Small intestine (tissue), 7 donors: ENCODE measurements at regions not wholly inside any gene's neighbourhood (a gene's known extent, or its start where the extent isn't known, plus 50 kb on each side); places are given as distances from the start of the nearest gene placed in this dataset.
A peak's percentile ranks its signal among the peaks of the same experiment; 100 is the strongest.

Source experiments
- DNase-seq, 2 donors: peaks; one replicate each; pipeline versions ENCODE4 v3.0.0 to v3.0.0-alpha.2; 2013
- FAIRE-seq: peaks from 2 replicates; lab custom pipeline; 2012; peaks lifted over from hg19 to GRCh38; lab: Jason Lieb, UNC
- H3K27ac ChIP-seq, 3 donors: one replicate each; pipeline ENCODE4 v1.5.1; 2013; ENCODE audit warnings: low read length in 2 of 3, mild to moderate bottlenecking in 2 of 3, control low read depth in 1 of 3, inconsistent platforms in 1 of 3, low read depth in 1 of 3, moderate library complexity in 1 of 3
- H3K27me3 ChIP-seq, 3 donors: one replicate each; pipeline ENCODE4 v1.6.1; 2013; ENCODE audit warnings: low read length in 3 of 3, inconsistent platforms in 1 of 3; ENCODE audit not compliant: control insufficient read depth in 3 of 3, insufficient read depth in 3 of 3
- H3K36me3 ChIP-seq, 3 donors: one replicate each; pipeline ENCODE4 v1.6.1; 2013; ENCODE audit warnings: low read length in 3 of 3, inconsistent platforms in 1 of 3, low read depth in 1 of 3, mild to moderate bottlenecking in 1 of 3, moderate library complexity in 1 of 3; ENCODE audit not compliant: control insufficient read depth in 3 of 3, insufficient read depth in 2 of 3
- H3K4me1 ChIP-seq, 3 donors: one replicate each; pipeline ENCODE4 v1.6.1; 2013; ENCODE audit warnings: low read length in 2 of 3, inconsistent platforms in 1 of 3, low read depth in 1 of 3, mild to moderate bottlenecking in 1 of 3, moderate library complexity in 1 of 3; ENCODE audit not compliant: control insufficient read depth in 3 of 3, insufficient read depth in 2 of 3
- H3K4me3 ChIP-seq, 3 donors: one replicate each; pipeline ENCODE4 v1.5.1; 2013; ENCODE audit warnings: low read length in 3 of 3, control low read depth in 1 of 3, inconsistent platforms in 1 of 3, low read depth in 1 of 3, mild to moderate bottlenecking in 1 of 3, moderate library complexity in 1 of 3
- H3K9me3 ChIP-seq, 2 donors: one replicate each; pipeline ENCODE4 v1.6.1; 2013; ENCODE audit warnings: low read depth in 1 of 2, low read length in 1 of 2; ENCODE audit not compliant: control insufficient read depth in 2 of 2, insufficient read depth in 1 of 2
- WGBS, 3 donors: extraction: QIAGEN DNeasy Blood & Tissue Kit; methylation state at CpG; one replicate each; pipeline ENCODE4 v1.1.7; 2013; 5-methylcytosine and 5-hydroxymethylcytosine counted together
- donor health status: healthy with polysubstance abuse.
- donor health status: control.
- donor health status: control.
- donor health status: Bipolar disorder and iron deficiency.
- donor health status: healthy.

- FAIRE-seq = no peak
- H3K36me3 ChIP-seq = no peaks in the 10 kb centered on the region
- no peak overlapping the region for H3K4me3 ChIP-seq
- no peaks in the 10 kb centered on the region for H3K27me3 ChIP-seq
- no peak overlapping the region for H3K27ac ChIP-seq
- peaks cover 0 to 4% (median 0%) of the 10 kb centered on the region in 3 donors for H3K4me1 ChIP-seq
- H3K9me3 ChIP-seq = no peaks in the 10 kb centered on the region
- WGBS, 3 donors = 68 to 78% (median 69%) methylated on average over 3 of the region's 3 CpGs
- no peak for DNase-seq
These were observed 1315.5 kb upstream of the GJE1 start for GRCh38 chr6:140817176-140817575.

GRCh38 chr6:140816681-140817080 is 1316.0 kb upstream of the GJE1 start:
- DNase-seq = peak in 1 of 2 donors; percentile 24
- WGBS, 3 donors = 33 to 69% (median 50%) methylated on average over 3 of the region's 3 CpGs
- Histone ChIP-seq H3K27ac (no peak overlapping the region), H3K4me3 (no peak overlapping the region), H3K27me3 (no peaks in the 10 kb centered on the region), H3K4me1 (peaks cover 0 to 4% (median 0%) of the 10 kb centered on the region in 3 donors), H3K36me3 (no peaks in the 10 kb centered on the region), H3K9me3 (no peaks in the 10 kb centered on the region)
- FAIRE-seq = no peak

- WGBS, 3 donors = 86 to 92% (median 90%) methylated on average over 2 of the region's 2 CpGs
- Histone ChIP-seq H3K4me1 (peaks cover 0 to 4% (median 0%) of the 10 kb centered on the region in 3 donors), H3K4me3 (no peak overlapping the region), H3K27ac (no peak overlapping the region), H3K27me3 (no peaks in the 10 kb centered on the region), H3K36me3 (no peaks in the 10 kb centered on the region), H3K9me3 (peaks cover 0 to 9% of the 10 kb centered on the region in 2 donors)
- FAIRE-seq (no peak), DNase-seq (no peak)
These were observed 1320.1 kb upstream of the GJE1 start for GRCh38 chr6:140812636-140813035.

- Histone ChIP-seq H3K9me3 (peaks cover 0 to 9% of the 10 kb centered on the region in 2 donors), H3K27me3 (no peaks in the 10 kb centered on the region), H3K27ac (no peak overlapping the region), H3K36me3 (no peaks in the 10 kb centered on the region), H3K4me1 (peaks cover 0 to 2% (median 0%) of the 10 kb centered on the region in 3 donors), H3K4me3 (no peak overlapping the region)
- FAIRE-seq = no peak
- WGBS, 3 donors = 58 to 75% (median 70%) methylated on average over 4 of the region's 4 CpGs
- no peak for DNase-seq
These were observed 1321.1 kb upstream of the GJE1 start for GRCh38 chr6:140811642-140812041.

GRCh38 chr6:140809694-140810101 is 1323.0 kb upstream of the GJE1 start:
- Histone ChIP-seq H3K9me3 (peaks cover 0 to 9% of the 10 kb centered on the region in 2 donors), H3K4me1 (no peaks in the 10 kb centered on the region), H3K27ac (no peak overlapping the region), H3K4me3 (no peak overlapping the region), H3K36me3 (no peaks in the 10 kb centered on the region), H3K27me3 (no peaks in the 10 kb centered on the region)
- no peak for FAIRE-seq
- peak in 1 of 2 donors; percentile 13 for DNase-seq
- 59 to 84% (median 65%) methylated on average over 3 of the region's 3 CpGs for WGBS, 3 donors

GRCh38 chr6:140806431-140806830 is 1326.3 kb upstream of the GJE1 start:
- Histone ChIP-seq H3K27ac (no peak overlapping the region), H3K9me3 (peaks cover 0 to 9% of the 10 kb centered on the region in 2 donors), H3K4me1 (no peaks in the 10 kb centered on the region), H3K36me3 (no peaks in the 10 kb centered on the region), H3K4me3 (no peak overlapping the region), H3K27me3 (no peaks in the 10 kb centered on the region)
- 80 to 90% (median 86%) methylated on average over 1 of the region's 1 CpG for WGBS, 3 donors
- FAIRE-seq (no peak), DNase-seq (no peak)

- H3K4me3 ChIP-seq = no peak overlapping the region
- DNase-seq = no peak
- no peaks in the 10 kb centered on the region for H3K27me3 ChIP-seq
- H3K36me3 ChIP-seq = no peaks in the 10 kb centered on the region
- FAIRE-seq = peak; percentile 30
- H3K9me3 ChIP-seq = peaks cover 0 to 5% of the 10 kb centered on the region in 2 donors
- H3K4me1 ChIP-seq = no peaks in the 10 kb centered on the region
- H3K27ac ChIP-seq = no peak overlapping the region
These were observed 1338.2 kb upstream of the GJE1 start for GRCh38 chr6:140794544-140794943.

GRCh38 chr6:140790109-140790508 is 1342.6 kb upstream of the GJE1 start:
- FAIRE-seq (no peak), DNase-seq (no peak)
- no peak overlapping the region for H3K4me3 ChIP-seq
- no peaks in the 10 kb centered on the region for H3K36me3 ChIP-seq
- no peak overlapping the region for H3K27ac ChIP-seq
- peaks cover 0 to 5% of the 10 kb centered on the region in 2 donors for H3K9me3 ChIP-seq
- no peaks in the 10 kb centered on the region for H3K27me3 ChIP-seq
- peaks cover 0 to under 1% (median 0%) of the 10 kb centered on the region in 3 donors for H3K4me1 ChIP-seq
- 93 to 95% (median 94%) methylated on average over 5 of the region's 5 CpGs for WGBS, 3 donors

- Histone ChIP-seq H3K4me3 (no peak overlapping the region), H3K9me3 (peaks cover 0 to 5% of the 10 kb centered on the region in 2 donors), H3K27ac (no peak overlapping the region), H3K27me3 (no peaks in the 10 kb centered on the region), H3K36me3 (no peaks in the 10 kb centered on the region), H3K4me1 (peaks cover 0 to 2% (median 0%) of the 10 kb centered on the region in 3 donors)
- FAIRE-seq = peak; percentile 49
- DNase-seq = no peak
- WGBS, 3 donors = 42 to 78% (median 57%) methylated on average over 1 of the region's 1 CpG
These were observed 1343.3 kb upstream of the GJE1 start for GRCh38 chr6:140789466-140789865.
